GM21576 (cell line): ENCODE measurements at regions not wholly inside any gene's neighbourhood (a gene's known extent, or its start where the extent isn't known, plus 50 kb on each side); places are given as distances from the start of the nearest gene placed in this dataset.
A peak's percentile ranks its signal among the peaks of the same experiment; 100 is the strongest.
"Not testable (repeated sequence)": the region's sequence is repeated elsewhere in the genome, so short reads cannot be mapped to it uniquely, and the experiment has no call there.

Experiments
- ATAC-seq: cut with Tn5 transposase; IDR thresholded peaks from one replicate; pipeline ENCODE4 v1.9.1; 2021; ENCODE audit warnings: mild to moderate bottlenecking, moderate library complexity; ENCODE audit not compliant: unreplicated experiment

- ATAC-seq, result no peak
Observed at GRCh38 chr5:100249884-100250269, 285.3 kb upstream of the FAM174A start.

- ATAC-seq, result no peak
Observed at GRCh38 chr5:100249211-100249883, 285.8 kb upstream of the FAM174A start.

DNA sequence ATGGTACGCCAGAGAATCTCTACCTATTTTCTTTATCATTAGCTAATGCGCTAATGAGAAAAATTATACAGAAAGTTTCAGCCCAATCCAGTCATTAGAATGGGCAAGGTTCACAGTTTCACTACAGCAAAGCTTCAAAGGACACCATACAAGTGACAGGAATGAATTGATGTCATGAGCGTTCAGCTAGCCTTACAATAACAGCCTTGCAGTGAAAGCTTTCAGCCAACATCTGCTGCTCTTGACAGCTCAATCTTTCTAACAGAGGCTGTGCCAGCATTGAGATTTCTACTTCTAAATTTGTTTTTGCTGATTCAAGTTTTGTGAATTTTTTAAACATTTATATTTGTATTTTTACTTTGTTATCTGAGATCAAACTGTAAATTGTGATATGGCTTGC is 302.4 kb upstream of the FAM174A start:
- no peak for ATAC-seq

DNA sequence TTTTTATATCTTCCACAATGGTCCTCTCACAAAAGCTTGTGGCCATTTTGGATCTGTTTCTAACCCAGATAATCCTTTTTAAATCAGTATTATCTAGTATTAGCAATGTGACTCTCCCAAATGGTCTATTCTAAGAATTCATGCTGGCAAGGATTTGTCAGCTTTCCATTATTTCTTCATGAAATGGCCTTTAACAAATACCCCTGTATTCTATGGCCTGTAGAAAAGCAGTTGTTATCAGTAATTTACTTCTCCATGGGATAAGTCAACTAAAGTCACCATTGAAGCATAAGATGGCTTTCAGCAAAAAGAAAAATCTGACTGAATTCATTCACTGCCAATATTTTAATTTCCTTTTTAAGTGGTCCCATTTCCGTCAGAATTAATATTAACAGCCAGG is 346.4 kb upstream of the FAM174A start:
- no peak for ATAC-seq

DNA sequence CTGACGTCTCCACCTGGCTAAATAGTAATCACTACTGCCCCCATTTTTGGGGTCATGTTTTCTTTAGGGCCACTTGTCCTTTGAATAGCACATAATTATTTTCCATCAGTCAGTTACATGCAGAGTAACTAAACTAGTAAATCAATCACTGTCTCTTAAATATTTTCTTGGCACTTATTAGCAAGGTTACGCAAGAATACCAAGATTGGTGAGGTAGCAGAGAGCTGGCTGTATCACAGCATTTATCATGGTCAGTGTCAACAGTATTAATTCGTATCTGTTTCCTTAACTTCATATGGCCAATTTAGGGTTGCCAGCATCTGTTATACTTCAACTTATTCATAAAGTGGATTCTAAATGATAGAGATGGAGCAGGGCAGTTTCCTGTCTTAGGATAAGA is 346.8 kb upstream of the FAM174A start:
- ATAC-seq, result no peak

GRCh38 chr5:100186181-100186580 is 349.0 kb upstream of the FAM174A start:
- no peak for ATAC-seq

- ATAC-seq, result no peak
Observed at GRCh38 chr5:100182402-100182801, 352.8 kb upstream of the FAM174A start.

GRCh38 chr5:100175346-100175745 is 359.8 kb upstream of the FAM174A start:
- no peak for ATAC-seq

DNA sequence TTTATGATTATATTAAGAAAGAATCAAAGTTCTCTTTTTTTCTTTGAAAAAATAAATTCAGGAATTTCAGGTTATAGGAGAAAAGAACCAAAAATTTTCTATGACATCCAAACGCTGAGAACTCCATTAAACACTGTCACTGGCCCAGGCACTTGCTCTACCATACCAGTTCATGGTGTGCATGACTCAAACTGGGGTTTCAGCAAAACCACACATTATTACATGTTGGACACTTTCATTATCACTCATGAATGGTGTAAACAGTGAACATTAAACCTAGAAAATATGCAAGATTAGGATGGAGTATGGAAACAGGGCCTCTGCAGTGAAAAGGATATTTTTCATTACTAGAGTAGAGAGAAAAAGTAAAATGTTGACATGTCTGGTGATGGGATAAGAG is 369.9 kb upstream of the FAM174A start:
- peak; percentile 100 for ATAC-seq

GRCh38 chr5:100161868-100162267 is 373.3 kb upstream of the FAM174A start:
- ATAC-seq, result no peak

- ATAC-seq, result no peak
Observed at GRCh38 chr5:100157066-100157465, 378.1 kb upstream of the FAM174A start.

DNA sequence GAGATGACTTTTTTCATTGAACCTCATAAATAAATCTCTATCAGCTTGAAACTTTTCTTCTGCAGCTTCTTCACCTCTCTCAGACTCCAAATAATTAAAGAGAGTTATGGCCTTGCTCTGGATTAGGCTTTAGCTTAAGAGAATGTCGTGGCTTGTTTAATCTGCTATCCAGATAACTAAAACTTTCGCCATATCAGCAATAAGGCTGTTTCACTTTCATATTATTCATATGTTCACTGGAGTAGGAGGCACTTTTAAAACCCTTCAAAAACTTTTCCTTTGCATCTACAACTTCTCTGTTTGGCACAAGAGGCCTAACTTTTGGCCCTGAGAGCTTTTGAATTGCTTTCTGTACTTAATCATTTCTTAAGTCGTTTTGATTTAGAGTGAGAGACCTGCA is 386.9 kb upstream of the FAM174A start:
- no peak for ATAC-seq

- ATAC-seq, result no peak
Observed at GRCh38 chr5:100142607-100143006, 392.6 kb upstream of the FAM174A start.

GRCh38 chr5:100131161-100131560 is 404.0 kb upstream of the FAM174A start:
- ATAC-seq, result no peak

DNA sequence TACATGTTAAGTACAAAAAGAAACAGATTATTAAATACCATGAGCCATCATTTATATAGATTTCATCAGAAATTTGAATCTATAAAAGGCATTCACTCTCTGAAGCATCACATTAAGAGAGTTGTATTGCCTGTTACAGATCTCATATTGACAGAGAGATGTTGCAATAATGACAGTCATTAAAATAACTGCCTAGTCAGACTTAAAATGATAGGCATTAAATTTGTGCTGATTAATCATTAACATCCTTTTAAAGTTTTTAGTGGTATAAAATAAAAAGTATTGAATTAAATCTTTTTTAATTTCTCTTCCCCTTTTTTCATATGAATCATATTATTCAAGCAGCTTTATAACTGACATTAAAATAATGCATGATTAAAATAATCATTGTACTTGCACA is 404.9 kb upstream of the FAM174A start:
- ATAC-seq, result no peak

- no peak for ATAC-seq
Observed at GRCh38 chr5:100119903-100120302, 415.3 kb upstream of the FAM174A start.

- ATAC-seq, result no peak
Observed at GRCh38 chr5:100110497-100110896, 424.7 kb upstream of the FAM174A start.

DNA sequence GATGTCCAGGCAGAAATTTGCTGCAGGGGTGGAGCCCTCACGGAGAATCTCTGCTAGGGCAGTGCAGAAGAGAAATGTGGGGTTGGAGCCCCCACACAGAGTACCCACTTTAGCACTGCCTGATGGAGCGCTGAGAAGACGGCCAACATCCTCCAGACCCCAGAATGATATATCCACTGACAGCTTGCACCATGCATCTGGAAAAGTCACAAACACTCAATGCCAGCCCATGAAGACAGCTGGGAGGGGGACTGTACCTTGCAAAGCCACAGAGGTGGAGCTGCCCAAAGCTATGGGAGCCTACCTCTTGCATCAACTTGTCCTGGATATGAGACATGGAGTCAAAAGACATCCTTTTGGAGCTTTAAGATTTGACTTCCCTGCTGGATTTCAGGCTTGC is 426.3 kb upstream of the FAM174A start:
- no peak for ATAC-seq

DNA sequence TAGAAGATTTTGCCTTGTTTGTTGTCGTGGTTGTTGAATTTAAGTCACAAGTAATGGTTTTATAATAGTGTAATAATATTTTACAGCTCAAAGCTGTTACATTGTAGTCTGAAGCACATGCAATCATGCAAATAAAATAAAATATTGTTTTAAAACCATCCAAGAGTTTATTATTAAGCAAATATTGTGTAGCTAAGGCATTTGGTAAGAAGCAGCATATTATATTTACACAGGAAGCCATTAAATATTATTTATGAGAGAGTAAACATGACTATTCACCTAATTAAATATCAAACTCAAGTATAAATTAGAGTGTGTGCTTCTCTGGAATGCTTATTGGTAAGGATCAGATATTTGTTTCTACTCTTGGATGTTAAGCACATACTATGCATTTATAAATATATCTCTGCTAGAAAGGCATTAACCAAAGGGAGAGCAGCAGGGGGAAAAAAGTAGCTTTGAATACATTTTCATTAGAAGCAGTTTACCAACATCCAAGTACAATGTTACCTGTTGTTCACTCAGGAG is 431.5 kb upstream of the FAM174A start:
- ATAC-seq, result not testable (repeated sequence)

DNA sequence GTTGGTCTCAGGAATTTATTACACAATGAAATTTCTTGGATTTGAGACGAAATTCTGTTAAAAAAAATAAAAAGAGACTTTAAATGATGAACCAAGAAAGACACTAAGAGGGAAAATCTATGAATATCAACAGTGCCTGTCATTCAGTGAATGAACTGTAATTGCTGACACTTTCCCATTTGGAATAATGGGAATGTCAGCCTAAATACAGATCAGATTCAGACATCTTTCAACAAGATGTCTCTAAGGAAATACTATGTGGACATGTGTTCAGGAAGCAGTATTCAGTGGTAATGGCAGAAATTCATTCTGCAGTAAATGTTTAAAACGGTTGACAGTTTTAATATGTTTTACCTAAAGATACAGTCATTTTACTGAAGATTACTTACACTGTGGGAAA is 433.7 kb upstream of the FAM174A start:
- not testable (repeated sequence) for ATAC-seq

GRCh38 chr5:100096328-100096727 is 438.8 kb upstream of the FAM174A start:
- ATAC-seq, result not testable (repeated sequence)

- ATAC-seq, result not testable (repeated sequence)
Observed at GRCh38 chr5:100080703-100081102, 454.5 kb upstream of the FAM174A start.

DNA sequence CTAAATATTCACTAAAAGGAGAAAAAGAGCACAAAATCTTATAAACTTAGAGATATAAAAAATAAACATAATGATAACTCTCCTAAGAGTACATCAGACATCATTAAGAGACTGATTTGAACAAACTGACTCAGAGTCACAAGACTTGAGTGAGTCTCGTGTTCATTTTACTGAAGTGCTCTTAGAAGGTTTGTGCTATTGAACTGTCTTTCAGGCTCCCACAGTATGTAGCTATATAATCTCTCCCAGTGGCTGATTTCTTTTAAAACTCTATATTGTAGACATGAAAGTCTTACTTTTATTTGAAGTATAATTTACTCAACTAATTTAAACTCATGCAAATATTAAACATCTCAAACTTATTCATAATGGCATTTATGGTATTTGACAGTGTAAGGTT is 456.0 kb upstream of the FAM174A start:
- ATAC-seq, result not testable (repeated sequence)
